Myocyte (in vitro differentiated cells): ENCODE measurements at regions not wholly inside any gene's neighbourhood (a gene's known extent, or its start where the extent isn't known, plus 50 kb on each side); places are given as distances from the start of the nearest gene placed in this dataset.
"Not testable (repeated sequence)": the region's sequence is repeated elsewhere in the genome, so short reads cannot be mapped to it uniquely, and the experiment has no call there.

Experiments
- DNase-seq: peaks from one replicate; pipeline ENCODE4 v3.0.0-alpha.2; 2012; ENCODE audit warnings: low read depth

DNA sequence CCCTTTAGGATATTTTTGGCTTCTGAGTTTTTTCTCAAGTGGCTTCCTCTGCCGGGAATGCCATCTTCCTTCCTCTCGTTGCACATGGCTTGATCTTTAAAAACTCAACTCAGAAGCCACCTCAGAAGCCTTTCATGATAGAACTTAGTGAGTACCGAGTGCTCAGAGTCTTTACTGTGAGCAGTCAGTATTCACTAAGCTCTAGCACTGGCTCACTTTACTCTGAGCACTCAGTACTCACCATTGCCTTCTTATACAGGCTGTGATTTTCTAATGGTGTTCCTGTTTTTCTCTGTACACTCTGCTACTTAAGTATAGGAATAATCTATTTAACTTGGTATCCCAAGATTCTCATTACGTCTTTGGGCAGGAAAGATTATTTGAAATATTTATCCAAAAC, 116.2 kb downstream of the PFDN4 start:
- DNase-seq, result no peak

DNA sequence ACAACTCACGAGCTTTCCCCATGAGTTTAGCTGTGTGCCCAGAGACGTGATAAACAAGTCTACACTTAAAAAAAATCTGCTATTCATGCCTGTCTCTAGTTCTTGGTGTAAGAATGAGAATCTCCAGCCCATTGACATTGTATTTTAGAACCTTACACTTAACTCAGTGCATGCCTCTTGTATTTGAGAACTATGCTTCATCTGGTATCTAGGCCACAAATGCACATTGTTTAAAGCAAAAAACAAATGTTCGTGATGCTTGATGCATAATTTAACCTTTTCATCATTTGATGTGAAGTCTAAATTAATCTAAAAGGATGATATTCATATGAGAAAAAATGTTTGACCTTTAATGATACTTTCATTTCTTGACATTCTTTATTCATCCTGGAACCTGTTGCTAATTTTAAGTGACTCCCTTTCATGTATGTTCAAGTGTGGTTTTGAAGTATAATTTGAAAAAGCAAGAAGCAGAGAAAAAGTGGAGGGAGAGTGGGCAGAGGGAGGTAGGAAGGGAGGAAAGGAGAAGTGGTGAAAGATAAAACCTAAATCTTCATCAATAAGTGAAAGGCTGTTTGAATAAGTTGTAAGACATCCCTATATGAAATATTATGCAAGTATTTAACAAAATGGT, 116.9 kb downstream of the PFDN4 start:
- no peak for DNase-seq

DNA sequence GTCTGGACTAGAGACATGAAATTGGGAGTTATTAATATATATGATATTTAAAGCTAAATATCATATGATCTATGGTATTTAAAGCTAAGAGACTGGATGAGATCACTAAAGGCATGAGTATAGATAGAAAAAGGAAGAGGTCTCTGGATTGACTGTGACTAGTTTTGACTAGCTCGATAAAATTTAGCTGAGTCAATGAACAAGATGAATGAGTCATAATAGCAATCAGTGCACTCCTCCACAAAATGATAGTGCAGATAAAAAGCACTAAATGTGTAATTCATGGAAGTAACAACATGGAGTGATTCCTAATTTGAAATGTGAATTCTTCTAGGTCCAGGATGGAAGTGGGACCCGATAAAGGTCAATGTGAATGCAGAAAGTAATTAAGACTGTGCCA, 127.4 kb downstream of the PFDN4 start:
- no peak for DNase-seq

DNA sequence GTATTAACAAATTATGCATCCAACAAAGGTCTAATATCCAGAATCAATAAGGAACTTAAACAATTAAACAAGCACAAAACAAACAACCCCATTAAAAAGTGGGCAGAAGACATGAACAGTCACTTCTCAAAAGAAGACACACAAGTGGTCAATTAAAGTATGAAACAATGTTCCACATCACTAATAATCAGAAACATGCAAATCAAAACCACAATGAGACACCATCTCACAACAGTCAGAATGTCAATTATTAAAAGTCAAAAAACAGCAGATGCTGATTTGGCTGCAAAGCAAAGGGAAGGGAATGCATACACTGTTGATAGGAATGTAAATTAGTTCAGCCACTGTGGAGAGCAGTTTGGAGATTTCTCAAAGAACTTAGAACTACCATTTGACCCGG, 129.3 kb downstream of the PFDN4 start:
- no peak for DNase-seq

DNA sequence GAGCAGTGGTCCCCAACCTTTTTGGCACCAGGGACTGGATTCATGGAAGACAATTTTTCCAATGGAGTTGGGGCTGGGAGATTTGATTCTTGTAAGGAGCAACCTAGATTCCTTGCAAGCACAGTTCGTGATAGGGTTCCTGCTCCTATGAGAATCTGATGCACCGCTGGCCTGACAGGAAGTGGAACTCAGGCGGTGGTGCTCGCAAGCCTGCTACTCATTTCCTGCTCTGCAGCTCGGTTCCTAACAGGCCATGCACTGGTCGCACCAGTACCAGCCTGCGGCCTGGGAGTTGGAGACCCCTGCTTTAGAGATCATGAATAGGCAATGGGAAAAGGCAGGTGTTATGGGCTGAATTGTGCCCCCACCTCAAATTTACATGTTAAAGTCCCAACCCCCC, 131.2 kb downstream of the PFDN4 start:
- DNase-seq, result no peak

DNA sequence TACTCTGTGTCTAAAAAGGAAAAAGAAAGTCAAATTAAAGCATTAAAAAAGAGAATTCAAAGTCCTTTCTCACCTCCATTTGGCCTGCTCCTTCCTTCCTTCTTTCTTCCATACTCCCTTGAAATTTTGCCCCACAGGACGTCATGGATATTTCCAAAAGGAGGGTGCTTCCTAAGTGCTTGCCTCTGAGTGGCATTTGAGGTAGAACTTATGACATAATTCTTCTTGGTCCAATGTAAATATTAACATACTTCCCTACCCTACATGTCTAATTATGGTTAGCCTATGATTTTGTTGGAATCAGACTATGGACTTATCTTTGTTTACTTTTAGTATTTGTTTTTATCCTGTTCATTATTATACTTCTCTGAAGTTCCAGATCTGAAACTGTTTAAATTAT, 132.3 kb downstream of the PFDN4 start:
- no peak for DNase-seq

DNA sequence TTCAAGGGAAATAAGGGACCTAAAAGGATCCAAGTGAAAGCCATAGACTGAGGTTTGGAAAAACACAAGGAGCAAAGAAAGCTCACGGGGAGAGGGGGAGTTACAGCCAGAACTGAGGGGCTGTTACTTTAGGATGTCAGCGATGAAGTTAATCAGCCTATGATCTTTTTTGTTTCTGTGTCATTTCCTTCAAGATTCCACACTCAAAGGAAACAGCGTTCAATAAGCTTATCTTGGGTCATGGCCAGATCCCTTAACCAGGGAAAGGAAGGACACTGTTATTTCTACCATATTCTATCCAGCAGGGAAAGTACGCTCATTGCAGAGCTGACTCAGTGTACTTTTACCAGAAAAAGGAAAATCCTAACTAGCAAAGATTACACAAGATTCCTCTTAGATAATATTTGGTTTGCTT, 132.8 kb downstream of the PFDN4 start:
- peak; percentile 31 for DNase-seq

DNA sequence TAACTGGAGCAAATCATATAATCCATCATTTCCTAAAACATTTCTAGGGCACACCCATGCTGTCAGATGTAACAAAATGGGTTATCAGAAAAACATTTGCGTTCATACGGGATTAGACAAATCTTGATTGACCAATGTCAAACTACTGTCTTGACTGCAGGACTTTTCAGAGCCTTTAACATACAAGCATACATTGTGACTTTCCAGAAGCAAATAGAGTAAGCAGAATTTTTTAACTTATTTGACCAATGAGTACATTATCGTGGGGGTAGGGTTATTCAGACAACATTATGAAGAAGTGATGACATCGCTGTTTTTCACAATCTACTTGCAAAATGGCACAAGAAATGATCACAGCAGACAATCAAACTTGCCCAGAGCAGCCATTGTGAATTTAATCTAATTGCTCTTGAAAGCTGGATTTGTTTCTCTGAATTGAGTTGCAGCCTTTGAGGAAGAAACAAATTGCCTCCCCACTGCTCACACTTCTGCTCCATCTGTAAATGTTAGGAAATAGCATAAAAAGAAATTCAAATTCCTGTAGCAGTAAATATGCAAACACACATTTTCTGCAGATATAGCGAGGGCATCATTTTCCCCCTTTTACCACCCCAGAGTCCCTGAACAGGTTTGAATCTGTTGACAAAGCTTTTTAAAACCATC, 133.0 kb upstream of the DOK5 start:
- DNase-seq, result no peak

DNA sequence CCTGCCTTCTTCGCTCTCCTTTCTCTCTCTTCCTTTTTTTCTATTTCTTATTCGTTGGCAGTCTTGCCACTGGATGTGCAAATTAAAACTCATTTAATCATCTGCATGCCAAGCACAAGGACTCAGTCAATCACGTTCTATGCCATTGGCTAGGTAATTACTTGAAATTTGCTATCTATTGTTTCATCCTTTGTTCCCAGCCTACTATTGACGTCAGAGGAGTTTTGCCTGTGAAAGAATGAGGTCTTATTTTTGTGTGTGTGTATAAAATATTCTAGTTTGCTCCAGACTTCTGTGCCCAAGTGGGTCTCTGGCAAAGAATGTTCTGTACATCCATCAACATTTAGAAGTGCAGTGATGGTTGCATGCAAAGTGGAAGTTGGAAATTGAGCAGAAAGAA, 132.3 kb upstream of the DOK5 start:
- DNase-seq, result no peak

DNA sequence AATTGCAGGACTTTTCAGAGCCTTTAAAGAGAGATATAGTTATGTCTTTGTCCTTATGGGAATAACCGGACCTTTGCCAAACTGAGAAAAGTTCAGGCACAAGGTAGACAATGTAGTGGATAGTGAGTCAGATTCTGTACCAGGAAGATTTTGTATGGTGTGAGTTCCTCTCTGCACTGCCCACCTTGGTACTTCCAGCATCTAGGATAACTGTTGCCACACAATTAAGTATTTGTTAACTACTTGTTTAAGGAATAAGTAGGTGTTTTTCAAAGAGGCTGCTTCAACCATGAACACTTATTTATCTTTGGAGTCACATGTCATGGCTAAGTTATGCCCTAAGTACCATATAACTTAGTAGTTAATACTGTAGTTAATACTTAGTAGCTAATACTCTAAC, 131.8 kb upstream of the DOK5 start:
- DNase-seq, result no peak

DNA sequence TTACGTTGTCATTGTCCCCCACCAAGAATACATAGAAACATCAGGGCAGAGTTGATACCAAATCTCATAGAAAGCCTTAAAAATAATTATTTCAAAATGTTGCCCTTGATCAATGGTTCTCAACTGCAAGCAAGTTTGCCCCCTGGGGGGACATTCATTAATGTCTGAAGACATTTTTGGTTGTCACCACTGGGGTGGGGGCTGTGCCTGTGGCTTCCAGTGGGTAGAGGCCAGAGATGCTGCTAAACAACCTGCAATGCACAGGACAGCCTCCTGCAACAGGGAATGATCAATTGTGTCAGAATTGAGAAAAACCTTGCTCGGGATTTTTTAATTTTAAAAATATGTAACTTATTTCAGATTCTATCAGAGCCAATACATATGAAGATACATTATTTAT, 130.6 kb upstream of the DOK5 start:
- DNase-seq, result no peak

DNA sequence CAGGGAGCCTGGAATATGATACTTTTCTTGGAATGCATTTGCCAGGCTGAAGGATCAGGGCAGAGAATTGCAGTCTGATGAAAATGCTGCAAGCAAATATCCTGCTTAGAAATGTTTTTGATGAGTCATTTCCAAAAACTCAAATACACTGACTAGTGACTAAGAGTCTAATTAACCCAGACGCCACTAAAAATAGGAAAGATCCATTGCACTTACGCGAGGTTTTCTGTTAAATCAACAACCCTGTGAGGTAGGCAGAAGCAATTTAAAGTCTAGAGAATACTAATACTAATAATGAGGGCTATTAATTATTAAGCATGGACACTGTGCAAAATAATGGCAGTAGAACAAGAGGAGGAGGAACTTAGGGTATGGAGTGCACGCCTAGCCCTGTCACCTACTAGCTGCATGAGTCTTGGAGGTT, 130.1 kb upstream of the DOK5 start:
- peak; percentile 72 for DNase-seq

DNA sequence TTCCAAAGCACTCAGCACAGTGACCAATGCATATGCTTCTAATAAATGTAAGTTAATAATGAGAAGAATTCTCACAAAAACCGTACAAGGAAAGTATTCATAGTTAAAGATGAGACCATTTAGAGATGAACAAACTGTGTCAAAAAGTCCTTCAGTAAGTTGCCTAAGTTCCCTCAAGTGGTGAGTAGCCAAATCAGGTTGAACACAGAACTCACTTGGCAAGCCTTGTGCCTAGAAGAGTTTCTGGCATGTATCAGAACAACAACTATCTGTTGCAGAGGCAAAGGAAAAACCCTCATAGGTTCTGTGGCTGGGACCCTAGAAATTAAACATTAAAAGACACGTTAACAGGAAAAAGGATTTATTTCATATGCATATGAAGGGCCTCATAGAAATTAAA, 129.6 kb upstream of the DOK5 start:
- DNase-seq, result no peak

DNA sequence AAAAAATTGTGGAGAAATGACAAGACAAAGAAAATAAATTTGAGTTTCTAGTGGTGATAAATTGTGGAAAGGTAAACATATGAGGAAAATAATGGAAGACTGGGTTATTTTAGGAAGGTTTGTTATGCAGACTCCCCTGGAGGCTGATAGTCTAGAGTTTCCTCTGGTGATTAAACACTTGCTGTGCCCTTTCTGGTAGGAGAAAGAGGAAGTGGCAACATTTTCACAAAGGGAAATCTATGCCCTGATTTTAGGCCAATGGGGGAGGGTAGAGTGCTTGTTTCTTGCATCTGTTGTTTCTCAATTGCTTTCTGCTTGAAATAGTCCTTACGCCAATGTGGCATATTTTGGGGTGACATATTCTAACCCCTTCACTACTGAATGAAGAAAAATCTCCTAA, 129.1 kb upstream of the DOK5 start:
- no peak for DNase-seq

DNA sequence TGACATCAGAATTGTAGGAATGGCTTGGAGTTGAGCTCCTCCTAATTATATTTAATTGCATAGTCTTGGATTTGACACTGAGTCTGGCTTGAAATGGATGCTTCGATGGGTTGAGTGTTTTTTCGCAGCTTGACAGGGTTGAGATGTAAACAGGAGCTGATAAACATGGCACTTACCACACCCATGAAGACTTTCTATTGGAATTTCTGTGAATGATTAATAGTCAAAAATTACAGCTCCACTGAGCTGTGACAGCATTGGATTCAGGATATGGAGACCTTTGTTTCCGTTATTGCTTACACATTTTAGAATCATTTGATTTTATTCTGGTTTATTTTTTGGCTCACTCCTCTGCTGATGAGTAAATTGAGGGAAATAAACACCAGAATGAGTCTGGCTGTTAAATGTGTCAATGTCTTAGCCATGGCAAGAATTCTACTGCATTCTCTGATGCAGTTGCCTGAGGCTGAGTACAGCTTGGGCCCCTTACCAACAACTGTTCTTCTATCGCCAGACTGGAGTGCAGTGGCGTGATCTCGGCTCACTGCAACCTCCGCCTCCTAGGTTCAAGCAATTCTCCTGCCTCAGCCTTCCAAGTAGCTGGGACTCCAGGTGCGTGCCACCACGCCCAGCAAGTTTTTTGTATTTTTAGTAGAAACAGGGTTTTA, 128.1 kb upstream of the DOK5 start:
- no peak for DNase-seq

DNA sequence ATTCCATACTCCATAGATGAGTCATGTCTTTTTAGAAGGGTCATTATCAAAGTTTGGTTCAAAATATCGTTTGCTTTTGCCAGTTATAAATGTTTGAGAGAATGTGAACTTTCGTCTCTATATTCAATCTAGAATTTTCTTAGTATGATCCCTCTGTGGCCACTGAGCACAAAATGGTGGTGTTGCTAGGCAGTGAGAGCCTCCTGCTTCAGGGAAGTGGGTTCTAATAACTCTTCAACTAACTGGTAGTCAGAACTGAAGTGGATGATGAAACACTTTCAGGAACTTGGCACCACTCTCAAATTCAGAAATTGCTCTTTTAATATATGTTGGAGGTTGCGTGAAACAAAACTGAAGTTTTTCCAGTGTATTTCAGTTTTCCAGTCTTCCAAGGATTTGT, 125.0 kb upstream of the DOK5 start:
- DNase-seq, result peak; percentile 5

DNA sequence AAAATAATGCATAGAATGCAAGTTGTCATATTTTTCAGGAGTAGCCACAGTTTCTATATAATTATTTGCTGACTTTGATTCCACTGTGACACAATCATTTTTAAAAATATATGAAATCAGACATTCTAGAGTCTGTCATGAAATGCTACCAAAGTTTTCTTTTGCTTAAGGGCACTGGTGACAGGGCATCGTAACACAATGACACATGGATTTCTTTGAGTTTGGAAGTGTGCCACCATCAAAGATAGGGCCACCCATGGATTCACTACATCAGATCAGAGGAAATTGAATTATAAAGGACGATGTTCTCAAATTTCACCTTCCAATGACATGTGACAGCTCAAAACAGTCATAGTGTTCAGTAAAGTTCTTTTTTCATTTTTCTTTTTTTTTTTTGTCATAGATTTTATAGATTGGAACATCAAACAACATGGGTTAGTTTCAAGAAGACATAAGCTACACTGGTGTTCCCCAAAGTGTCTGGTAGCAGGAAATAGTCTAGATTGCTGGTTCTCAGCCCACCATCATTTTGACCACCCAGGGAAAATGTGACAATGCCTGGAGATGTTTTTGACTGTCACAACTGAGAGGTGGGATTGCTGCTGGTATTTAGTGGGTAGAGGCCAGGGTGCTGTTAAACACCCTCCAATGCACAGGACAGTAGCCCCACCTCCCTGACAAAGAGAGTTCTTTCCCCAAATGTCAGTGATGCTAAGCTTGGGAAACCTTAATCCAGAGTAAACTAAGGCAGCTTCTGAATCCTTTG, 123.8 kb upstream of the DOK5 start:
- DNase-seq, result no peak

DNA sequence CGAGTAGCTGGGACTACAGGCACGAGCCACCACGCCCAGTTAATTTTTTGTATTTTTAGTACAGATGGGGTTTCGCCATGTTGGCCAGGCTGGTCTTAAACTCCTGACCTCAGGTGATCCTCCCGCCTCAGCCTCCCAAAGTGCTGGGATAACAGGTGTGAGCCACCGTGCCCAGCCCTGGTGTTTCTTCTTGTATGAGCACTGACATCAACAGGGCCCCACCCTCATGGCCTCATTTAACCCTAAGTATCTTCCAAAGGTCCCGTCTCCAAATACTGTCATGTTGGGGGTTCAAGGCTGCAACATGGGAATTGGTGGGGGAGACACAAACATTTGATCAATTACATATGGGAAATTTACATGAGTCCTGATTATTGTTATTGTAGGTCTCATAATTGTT, 122.9 kb upstream of the DOK5 start:
- not testable (repeated sequence) for DNase-seq

DNA sequence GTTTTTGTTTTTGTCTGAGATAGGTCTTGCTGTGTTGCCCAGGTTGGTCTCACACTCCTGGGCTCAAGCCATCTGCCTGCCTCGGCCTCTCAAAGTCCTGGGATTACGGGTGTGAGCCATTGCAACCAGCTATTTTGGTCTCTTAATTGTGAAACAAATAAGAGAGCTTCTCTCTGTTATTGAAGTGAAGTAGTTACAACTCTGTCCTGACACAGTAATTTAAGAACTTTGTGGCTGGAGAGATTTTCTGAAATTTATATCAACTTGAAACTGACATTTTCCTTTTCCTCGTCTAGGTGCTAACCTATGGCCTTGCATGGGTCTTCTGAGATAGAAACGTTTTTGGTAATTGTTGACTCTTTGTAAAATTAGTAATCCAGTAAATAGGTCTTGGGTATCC, 122.1 kb upstream of the DOK5 start:
- no peak for DNase-seq

DNA sequence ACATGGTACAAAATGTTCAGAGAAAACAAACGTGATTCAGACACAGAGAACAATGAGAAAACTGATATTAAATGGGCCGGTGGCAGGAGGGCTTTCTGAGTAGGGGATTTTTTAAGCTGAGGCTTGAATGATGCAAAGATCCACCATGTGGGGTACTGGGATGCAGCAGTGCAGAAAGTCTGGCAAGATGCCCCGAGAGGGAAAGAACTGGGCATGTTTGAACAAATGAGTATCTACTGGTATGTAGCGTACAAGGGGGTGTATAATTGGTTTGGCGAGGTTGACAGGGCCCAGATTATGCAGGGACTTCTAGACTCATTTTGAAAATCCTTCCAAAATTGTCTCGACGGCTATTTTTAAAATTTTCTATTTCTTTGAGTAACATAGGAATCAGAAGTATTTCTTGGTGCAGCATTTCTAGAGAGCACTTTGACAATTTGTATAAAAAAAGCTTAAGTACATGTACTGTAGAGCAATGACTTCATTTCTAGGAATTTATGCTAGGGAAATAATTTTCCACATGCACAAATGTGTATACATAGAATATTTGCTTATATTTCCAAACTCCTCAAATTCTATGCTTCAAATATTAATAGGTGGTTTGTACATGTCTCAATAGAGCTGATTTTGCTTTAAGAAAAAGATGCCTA, 119.6 kb upstream of the DOK5 start:
- peak; percentile 7 for DNase-seq

DNA sequence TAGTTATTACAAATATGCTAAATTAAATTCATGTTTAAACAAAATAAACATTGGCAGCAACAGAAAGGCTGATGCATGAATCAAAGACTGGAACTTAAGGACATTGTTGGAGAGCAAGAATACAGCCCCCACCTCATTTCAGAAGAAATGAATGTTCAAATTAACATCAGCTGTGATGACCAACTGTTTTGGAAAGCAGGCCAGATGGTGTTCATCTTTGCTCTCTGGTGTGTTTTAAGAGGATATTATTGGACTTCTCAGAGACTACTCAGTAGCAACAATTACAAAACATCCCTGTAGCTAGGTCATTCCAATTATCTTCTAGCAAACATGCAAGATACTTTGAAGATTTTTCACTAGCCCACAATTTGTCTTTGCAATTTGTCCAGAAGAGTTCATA, 118.6 kb upstream of the DOK5 start:
- peak; percentile 4 for DNase-seq

DNA sequence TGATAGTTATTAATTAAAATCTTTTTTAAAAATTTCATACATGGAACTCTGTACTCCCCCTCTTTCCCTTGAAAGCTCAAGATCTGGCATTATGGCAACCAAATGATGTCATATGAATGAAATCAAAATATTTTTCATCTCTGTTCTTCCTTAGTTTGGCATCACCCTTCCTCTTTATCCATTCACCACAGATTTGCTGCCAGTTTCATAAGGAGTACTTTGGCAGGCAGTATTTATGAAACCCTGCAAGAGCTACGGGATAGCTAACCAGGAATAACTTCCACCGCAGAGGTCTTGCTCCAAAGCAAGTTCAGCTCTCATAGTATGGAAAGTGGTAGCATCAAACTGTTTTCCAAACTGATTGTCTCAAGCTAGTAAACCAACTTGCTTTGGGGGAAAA, 113.9 kb upstream of the DOK5 start:
- no peak for DNase-seq
